ENCODE measurements at regions not wholly inside any gene's neighbourhood (a gene's known extent, or its start where the extent isn't known, plus 50 kb on each side); places are given as distances from the start of the nearest gene placed in this dataset.

- TF ChIP-seq POLR2AphosphoS5 (IDR thresholded peaks at IDR 0.05; ENCODE audit: low read depth, low read length) = no peak
- TF ChIP-seq TAF1 (IDR thresholded peaks at IDR 0.05; ENCODE audit: low read depth, low read length) = no peak
- no peak for TF ChIP-seq SPI1 (IDR thresholded peaks at IDR 0.05; ENCODE audit: low read depth, low read length)
Measured at GRCh38 chr1:199522338-199522737, 505.2 kb upstream of the NR5A2 start.
